ENCODE measurements at regions not wholly inside any gene's neighbourhood (a gene's known extent, or its start where the extent isn't known, plus 50 kb on each side); places are given as distances from the start of the nearest gene placed in this dataset.
A peak's percentile ranks its signal among the peaks of the same experiment; 100 is the strongest.

DNA sequence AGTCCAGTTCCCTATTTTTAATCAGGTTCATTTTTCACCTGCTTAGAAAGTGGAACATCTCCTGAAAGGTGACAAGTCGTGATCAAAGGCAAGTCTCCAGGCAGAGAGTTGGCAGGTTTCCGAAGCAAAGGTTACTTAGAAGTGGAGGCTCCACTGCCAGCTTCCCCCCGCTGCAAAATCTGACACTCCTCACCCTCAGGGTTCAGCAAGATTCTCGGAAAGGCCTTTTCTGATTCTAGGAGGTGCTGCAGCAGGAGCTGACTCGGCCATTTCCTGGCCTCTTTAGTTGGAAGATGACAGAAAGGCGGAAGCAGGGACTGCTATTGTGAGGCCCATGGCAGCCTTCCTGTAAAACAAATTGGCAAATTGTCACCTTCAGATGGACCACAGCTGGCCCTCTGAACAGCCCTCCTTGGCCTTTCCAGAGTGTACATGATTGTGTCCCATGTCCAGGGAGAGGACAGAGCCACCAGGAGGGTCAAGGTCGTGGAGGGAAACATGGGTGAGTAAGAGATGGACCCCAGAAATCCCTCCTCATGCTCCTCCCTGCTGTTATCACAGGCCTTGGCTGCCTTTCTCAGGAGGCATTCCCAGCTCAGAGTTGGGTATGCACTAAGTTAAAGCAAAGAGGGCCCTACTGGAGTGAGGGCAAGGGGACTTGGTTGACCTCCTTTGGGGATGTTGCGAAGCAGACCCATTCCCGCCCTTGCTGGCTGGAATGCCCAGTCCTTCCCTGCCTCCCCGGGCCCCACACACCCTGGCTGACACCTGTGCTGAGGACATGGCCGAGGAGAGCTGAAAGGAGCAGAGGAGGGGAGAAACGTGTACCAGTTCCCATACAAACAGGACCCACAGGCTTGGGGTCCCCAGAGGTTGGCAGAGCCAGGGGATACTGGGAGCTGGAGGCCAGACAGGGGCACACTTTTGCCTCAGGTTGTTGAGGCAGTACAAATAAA, 115.5 kb upstream of the IRF2BP2 start:
- no peak overlapping the region for H2AFZ ChIP-seq (ENCODE audit: low read depth, low read length, poor library complexity, severe bottlenecking)
- ATAC-seq (no peak), DNase-seq (ENCODE audit: low read depth, low spot score) (no peak)
- H4K20me1 ChIP-seq (ENCODE audit: insufficient read depth): no peaks in the 10 kb centered on the region
- H3K27ac ChIP-seq (ENCODE audit: low read depth, low read length): peak overlapping the region; percentile 66
- CTCF ChIA-PET: no interaction called here
- H3K4me2 ChIP-seq (ENCODE audit: low read length): peak overlapping the region; percentile 85
- H3K4me1 ChIP-seq (ENCODE audit: control insufficient read depth in 1 of 2, insufficient read depth in 2 of 2, low read length in 2 of 2): peaks cover 46 to 63% of the 10 kb centered on the region in 2 experiments
- BruUV-seq (replicated peaks): no TSS peak
- no peaks in the 10 kb centered on the region for H3K9me2 ChIP-seq (ENCODE audit: insufficient read depth)
- no peaks in the 10 kb centered on the region for H3K9me3 ChIP-seq (ENCODE audit: control insufficient read depth in 1 of 2, insufficient read depth in 1 of 2, low read depth in 1 of 2, low read length in 2 of 2)
- POLR2A ChIA-PET: interaction anchor here (2.4 kb wide), 1 partner anchor 114 kb away, joined by 46 read pairs; the partner anchor contains the start of gene IRF2BP2
- TF ChIP-seq SIN3A (IDR thresholded peaks at IDR 0.05; ENCODE audit: low read depth): no peak
- no peak for TF ChIP-seq EZH2 (IDR thresholded peaks at IDR 0.05)
- no peak for TF ChIP-seq SP1 (IDR thresholded peaks at IDR 0.05; ENCODE audit: low read depth)
- TF ChIP-seq RAD21 (IDR thresholded peaks at IDR 0.05; ENCODE audit: low read depth): no peak
- TF ChIP-seq ZNF274 (IDR thresholded peaks at IDR 0.05; ENCODE audit: low read depth, low read length): no peak
- TF ChIP-seq TCF7L2 (IDR thresholded peaks at IDR 0.05; ENCODE audit: borderline replicate concordance, extremely low read depth, insufficient read depth, insufficient read length): peak; percentile 64
- peak overlapping the region; percentile 60; the same call in 1 of the 2 replicates for H3K9ac ChIP-seq (ENCODE audit: low read length)
- intact Hi-C loops (cut with micrococcal nuclease): loop anchor here (10.0 kb wide), 1 partner anchor 231 kb away; no protein-coding TSS in a partner anchor
- H3K36me3 ChIP-seq (ENCODE audit: control insufficient read depth in 1 of 2, insufficient read depth in 2 of 2, low read length in 2 of 2): no peaks in the 10 kb centered on the region
- no peaks in the 10 kb centered on the region for H3K79me2 ChIP-seq (ENCODE audit: insufficient read depth, low read length)
- H3K4me3 ChIP-seq (replicated peaks in 1 of 2; ENCODE audit: low read depth in 1 of 2, low read length in 2 of 2): no peak overlapping the region
- RAD21 ChIA-PET (ENCODE audit: low non-redundant PET in 1 of 2, low total read pairs in 2 of 2, uncharacterized antibody in 2 of 2, unreplicated experiment in 2 of 2): no interaction called here
- H3K27me3 ChIP-seq (ENCODE audit: insufficient read depth, low read length): no peaks in the 10 kb centered on the region; the same call in 1 of the 2 replicates
